ENCODE measurements at regions not wholly inside any gene's neighbourhood (a gene's known extent, or its start where the extent isn't known, plus 50 kb on each side); places are given as distances from the start of the nearest gene placed in this dataset.
"Not testable (repeated sequence)": the region's sequence is repeated elsewhere in the genome, so short reads cannot be mapped to it uniquely, and the experiment has no call there.

DNA sequence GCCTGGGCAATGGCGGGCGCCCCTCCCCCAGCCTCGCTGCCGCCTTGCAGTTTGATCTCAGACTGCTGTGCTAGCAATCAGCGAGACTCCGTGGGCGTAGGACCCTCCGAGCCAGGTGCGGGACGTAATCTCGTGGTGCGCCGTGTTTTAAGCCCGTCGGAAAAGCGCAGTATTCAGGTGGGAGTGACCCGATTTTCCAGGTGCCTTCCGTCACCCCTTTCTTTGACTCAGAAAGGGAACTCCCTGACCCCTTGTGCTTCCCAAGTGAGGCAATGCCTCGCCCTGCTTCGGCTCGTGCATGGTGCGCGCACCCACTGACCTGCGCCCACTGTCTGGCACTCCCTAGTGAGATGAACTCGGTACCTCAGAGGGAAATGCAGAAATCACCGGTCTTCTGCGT lies 815.9 kb upstream of the ARRDC3 start:
- DNase-seq; intact Hi-C loops (cut with DNase I): not testable (repeated sequence)

DNA sequence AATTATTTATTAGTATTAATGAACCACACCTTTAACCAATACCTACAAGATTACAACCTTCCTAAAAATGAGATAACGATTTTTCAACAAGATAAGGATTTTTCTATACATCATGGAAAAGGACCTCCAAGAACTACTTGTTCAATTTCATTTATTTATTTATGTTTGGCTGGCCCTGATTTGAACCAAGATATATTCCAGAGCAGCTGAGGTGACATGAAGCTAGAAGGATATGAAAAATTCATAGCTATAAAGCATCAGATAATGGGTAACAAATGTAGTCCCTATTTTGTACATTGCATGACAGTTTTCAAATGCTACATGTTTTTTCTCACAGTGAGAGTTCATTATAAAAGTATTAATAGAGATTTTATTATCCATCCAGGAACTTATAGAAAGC lies 798.5 kb upstream of the ARRDC3 start:
- intact Hi-C loops (cut with DNase I) = no loop called here
- no peak for DNase-seq

DNA sequence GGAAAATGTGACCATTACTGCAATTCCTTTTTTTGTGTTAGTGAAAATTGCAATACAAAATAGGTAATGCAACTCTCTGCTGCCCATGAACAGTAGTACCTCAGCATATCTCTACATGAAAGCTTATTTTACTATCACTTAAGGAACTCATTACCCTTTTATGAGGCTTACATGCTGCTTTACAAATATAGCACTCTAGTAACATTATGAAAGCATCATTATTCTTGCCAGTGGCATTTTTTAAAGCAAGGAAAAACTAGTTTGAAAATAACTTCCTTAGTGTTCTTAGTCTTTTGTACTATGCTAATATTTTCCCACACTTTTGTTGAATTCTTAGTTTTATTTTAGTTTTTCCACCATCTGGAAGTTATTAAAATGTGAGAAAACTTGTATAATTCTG lies 797.3 kb upstream of the ARRDC3 start:
- DNase-seq = no peak
- intact Hi-C loops (cut with DNase I) = no loop called here

DNA sequence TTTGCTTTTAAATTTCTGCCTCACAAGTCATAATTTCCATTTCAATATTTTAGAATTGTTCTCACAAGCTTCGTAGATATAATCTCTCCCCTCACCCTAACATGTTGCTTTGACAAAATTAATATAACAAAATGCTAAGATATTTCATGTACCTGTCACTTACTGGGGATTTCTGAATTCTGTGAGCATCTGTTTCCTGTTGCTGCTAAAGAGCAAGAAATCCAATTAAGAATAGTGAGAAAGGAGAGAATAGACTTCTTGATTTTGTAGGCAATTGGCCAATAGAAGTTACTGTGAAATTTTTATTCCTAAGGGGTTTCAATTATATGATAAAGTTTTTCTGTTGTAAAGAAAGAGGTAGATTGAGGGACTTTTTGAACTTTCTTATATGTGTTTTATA lies 796.5 kb upstream of the ARRDC3 start:
- intact Hi-C loops (cut with DNase I) = no loop called here
- no peak for DNase-seq

DNA sequence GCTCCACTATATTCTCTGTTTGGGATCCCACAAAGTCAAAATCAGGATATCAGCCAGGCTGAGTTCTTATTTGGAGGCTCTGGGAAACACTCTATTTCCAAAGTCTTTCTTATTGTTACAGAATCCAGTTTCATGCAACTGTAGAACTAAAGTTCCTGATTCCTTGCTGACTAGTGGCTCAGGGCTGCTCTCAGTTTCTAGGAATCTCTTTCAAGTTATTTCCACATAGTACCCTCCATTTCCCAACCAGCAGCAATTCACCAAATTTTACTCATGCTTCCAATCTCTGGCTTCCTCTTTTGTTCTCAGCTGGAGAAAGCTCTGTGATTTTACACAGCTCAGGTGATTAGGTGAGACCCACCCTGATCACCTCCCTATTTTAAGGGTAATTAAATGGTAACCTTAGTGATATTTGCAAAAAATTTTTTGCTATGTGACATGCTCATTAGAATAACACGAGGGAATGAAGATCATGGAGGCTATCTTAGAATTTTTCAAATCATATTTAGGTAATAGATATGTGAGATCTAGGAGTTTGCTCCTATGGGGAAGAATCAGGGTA lies 794.9 kb upstream of the ARRDC3 start:
- DNase-seq = no peak
- intact Hi-C loops (cut with DNase I) = no loop called here

DNA sequence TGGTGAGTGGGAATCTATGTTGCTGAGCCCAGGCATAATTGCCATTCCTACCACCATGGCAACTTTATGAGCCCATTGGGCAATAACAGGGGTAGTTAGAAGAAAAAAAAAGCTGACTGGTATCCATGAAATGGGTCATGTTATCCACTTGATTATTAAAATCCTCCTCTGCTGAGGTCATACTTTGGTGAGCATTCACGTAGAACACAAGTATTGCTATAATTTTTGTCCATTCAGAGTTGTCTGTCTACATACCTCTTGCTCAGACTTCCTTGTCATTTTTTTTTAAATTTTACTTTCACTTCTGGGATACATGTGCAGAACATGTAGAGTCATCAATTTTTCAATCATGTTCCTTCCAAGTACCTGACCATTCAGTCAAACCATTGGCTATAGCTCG lies 780.8 kb upstream of the ARRDC3 start:
- intact Hi-C loops (cut with DNase I) = no loop called here
- DNase-seq = no peak

DNA sequence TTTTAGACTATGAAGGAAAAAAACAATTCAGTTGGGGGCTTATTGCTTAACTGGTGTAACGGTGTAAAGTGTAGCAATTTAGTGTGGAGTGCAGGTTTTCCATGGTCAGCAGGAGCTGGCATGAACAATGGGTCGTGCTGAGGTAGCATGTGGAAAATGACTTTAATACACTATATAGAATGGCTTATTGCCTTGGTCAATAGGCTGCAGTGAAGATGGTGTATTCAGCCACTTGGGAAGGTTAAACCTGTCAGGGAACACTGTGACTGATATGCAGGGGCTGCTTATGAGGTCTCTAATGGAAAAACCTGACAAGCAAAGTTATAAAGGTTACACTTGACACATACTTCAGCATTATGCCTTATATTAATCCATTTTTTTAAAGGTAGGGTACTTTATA lies 764.7 kb upstream of the ARRDC3 start:
- intact Hi-C loops (cut with DNase I) = no loop called here
- DNase-seq = no peak

DNA sequence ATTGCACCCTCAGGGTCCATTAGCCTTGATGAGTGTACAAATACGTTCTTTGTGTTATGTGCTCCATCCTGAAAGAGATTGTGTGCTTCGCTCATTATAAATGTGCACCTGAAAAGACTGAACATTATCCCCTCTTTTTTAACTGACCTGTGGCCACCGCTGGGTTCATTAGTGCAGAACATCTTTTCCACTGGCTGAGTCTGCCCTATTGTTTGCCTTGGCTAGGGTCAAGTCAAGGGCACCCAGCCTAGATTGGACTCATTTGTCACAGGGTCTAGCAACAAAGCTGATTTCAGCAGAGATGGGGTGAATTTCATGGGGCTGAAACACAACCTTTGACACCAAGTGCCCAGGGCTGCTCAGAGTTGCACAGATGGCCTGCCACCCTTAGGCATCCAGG lies 764.1 kb upstream of the ARRDC3 start:
- intact Hi-C loops (cut with DNase I) = no loop called here

DNA sequence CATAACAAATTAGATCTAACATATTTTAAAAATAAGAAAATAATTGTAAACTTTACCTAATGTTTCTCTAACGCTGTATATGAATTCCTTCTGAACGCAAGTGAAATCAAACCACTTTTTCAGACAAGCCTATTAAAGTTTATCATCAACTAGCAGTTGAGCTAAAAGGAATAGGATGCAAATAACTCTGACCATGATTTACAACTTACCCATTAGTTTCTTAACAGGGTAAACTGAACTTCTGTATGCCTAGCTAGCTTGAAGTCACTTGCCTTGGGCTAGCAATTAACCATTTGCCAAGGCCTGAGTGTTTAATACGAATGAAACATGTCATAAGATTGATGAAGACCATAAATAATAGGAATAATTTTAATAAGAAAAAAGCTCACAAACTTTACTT lies 762.7 kb upstream of the ARRDC3 start:
- no peak for DNase-seq
- intact Hi-C loops (cut with DNase I) = no loop called here

More for the DNA sequence above, 764.1 kb upstream of the ARRDC3 start:
- no peak for DNase-seq

DNA sequence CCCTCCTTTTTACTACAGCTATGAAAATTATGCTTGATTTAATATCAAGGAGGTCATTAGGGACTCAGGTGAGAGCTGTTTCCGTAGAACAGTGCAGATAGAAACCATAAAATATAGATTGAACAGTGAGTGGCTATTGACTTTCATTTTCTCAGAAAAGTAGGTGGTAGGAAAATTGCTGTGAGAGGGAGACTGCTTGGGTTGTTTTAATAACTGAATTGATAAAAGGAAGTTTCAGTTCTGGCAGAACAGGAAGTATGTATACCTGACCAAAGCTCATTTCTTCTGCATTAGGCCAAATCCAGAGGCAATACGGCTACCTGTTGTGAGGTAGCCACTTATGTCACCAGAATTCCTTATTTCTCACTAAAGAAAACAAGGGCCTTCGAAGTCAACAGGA lies 761.7 kb upstream of the ARRDC3 start:
- intact Hi-C loops (cut with DNase I) = no loop called here
- DNase-seq = no peak

DNA sequence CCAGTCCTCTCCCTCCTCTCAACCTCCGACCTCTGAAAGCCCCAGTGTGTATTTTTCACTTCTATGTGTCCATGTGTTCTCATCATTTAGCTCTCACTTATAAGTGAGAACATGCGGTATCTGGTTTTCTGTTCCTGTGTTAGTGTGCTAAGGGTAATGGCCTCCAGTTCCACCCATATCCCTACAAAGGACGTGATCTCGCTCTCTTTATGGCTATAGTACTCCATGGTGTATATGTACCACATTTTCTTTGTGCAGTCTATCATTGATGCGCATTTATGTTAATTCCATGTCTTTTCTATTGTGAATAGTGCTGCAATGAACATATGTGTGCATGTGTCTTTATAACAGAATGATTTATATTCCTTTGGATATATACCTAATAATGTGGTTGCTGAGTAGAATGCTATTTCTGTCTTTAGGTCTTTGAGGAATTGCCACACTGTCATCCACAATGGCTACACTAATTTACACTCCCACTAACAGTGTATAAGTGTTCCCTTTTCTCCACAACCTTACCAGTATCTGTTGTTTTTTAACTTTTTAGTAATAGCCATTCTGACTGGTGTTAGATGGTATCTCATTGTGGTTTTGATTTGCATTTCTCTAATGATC lies 749.3 kb upstream of the ARRDC3 start:
- intact Hi-C loops (cut with DNase I); DNase-seq: not testable (repeated sequence)

DNA sequence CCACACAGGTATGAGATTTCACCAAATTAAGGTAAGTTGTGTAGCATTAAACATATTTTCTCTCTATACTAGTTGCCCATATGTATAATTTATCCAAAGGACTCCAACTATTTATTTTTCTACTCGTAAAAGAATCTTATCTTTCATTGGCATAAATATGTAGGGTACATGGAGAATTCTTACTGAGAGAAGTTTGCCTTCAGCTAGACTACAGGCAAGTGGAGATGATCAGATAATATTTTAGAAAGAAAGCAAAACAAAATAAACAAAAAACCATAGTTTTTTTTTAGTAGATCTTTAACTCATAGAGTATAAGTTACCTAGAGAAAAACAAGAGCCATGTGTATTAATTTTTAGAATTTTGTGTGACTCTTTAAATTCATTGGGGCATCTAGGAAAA lies 743.1 kb upstream of the ARRDC3 start:
- no peak for DNase-seq
- intact Hi-C loops (cut with DNase I) = no loop called here

DNA sequence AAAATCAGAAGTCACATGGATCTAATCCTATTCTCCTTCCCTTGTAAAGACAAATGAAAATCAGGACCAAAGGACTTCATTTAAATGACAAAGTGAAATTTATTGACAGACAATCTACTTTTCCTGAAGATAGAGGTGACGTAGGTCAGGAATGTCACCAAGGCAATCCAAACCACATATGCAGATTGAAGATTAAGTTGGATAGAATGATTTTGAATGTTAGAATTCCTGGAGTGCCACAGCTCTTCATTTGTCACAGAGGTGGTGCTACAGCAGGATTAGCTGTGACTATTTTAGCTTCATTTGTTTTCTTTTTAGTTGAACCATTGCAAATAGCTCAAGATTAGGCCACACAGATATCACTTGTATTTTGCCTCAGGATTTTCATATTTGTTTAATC lies 736.0 kb upstream of the ARRDC3 start:
- no peak for DNase-seq
- intact Hi-C loops (cut with DNase I) = no loop called here

DNA sequence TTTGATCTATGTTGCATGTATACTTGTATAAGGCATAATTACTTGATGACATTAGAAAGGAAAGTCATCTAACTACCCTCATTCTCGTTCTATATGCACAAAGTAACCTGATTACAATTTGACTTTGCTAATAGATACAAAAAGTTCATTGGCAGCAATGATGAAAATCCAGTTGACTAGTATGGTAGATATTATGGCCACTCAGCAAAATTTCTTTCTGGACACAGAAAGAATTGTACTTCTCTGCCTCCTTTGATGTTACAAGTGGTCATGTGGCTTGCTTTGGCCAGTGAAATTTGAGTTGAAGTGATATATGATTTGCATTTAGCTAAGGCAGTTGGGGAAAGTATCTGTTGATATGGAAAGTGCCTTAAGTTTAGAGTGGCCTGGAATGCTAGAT lies 723.7 kb upstream of the ARRDC3 start:
- DNase-seq = no peak
- intact Hi-C loops (cut with DNase I) = no loop called here

DNA sequence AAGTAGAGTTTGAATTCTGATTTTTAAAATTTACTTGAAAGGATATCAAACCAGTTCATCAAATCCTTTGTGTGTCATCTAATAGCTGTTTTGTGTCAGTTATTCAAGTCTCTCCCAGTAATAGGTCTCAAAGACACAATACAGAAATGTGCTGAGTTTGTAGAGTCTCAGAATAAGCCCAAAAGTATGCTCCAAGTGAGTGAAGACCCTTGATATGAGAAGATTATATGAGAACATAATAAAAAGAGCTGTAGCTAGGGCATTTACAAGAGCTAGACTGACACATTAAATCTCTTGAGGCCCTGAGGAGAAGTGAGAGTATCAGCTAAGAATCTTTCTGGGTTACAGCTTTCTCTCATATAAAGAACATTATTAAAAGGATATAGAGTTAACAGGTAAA lies 721.0 kb upstream of the ARRDC3 start:
- no peak for DNase-seq
- intact Hi-C loops (cut with DNase I) = no loop called here

DNA sequence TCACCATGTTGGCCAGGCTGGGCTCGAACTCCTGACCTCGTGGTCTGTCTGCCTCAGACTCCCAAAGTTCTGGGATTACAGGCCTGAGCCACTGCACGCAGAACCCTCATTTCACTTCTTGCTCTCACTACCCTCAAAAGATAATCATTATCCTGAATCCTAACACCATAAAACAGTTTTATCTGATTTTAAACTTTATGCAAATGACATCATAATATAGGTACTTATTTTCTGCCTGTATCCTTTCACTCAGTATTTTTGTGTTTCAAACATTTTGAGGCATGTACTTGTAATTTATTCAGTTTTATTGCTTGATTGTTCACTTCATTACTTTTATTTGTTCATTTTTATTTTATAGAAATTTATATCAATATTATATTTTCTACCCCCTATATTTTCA lies 719.2 kb upstream of the ARRDC3 start:
- DNase-seq = no peak
- intact Hi-C loops (cut with DNase I) = no loop called here

DNA sequence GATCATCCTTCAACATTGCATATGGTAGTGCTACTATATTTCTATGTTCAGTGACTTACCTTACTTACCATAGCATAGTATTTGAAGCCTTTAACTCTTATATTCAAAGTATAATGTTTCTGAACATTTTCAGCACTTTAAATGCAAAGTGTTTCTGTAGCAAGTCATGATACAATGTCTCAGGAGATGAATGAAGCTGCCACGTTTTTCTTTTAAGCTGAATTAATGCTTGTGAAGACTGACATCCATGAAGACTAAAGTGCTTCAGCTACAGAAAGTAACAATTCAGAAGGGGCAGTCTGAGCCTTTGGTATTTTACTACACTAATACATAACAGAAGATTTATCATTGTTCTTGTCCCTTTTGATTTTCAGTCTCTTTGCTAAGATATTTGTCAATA lies 709.1 kb upstream of the ARRDC3 start:
- intact Hi-C loops (cut with DNase I) = no loop called here
- no peak for DNase-seq

DNA sequence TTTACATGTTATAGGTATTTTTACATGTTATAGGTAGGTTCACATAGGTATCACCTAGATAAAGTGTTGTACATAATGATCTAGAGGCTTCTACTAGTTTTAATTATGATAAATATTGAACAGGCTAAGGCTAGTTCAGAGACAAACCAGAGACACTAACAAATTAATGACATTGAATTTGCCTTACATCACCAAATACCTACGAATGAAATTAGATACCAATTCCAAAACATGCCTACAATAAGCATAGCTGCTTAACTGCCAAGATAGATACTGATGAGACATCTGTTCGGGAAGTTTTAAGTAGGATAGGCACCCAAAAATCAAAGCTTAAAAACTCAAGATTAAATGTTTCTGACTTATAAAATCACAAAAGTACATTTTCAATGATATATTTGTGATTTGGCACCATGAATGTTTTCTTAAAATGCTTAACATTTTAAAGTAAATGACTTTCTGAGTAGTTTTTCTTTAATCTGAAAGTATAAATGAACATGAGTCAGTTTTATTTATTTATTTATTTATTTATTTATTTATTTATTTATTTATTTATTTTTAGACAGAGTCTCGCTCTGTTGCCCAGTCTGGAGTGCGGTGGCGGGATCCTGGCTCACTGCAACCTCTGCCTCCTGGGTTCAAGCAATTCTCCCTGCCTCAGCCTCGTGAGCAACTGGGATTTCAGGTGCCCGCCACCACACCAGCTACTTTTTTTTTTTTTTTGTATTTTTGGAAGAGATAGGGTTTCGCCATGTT lies 703.1 kb upstream of the ARRDC3 start:
- intact Hi-C loops (cut with DNase I) = no loop called here
- no peak for DNase-seq

DNA sequence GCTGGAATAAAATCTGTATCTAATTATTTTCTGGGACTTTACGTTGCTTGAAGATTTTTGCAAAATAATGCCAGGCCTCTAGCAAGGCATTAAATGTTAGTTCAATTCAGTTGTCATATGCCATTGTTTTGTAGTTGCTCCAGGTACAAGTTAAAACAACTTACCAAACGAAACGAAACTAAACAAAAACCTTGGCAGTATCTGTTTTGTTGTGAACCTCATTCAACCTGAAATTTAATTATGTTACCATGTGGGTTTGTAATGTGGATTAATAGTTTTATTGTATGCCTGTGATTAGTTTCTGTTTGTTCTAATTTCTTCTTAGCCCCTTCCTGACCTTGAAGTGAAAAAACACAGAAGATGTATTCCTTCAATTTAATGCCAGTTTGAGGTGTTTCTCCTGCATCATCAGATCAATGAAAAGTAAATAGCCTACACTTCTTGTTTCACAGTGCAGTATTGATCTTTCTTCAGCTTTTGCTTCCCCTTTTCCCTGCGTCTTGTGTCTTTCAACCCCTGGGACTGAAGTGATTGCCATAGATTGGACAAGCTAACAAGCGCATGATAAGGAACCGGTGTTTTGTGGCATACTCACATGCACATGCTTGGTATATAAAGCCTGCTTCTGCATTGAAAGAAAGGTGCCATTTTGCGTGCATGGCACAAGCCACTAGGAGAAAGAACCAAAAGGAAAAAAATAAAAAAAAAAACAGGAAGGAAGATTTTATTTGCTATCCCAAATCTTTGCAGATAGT lies 699.0 kb upstream of the ARRDC3 start:
- no peak for DNase-seq
- intact Hi-C loops (cut with DNase I) = no loop called here

DNA sequence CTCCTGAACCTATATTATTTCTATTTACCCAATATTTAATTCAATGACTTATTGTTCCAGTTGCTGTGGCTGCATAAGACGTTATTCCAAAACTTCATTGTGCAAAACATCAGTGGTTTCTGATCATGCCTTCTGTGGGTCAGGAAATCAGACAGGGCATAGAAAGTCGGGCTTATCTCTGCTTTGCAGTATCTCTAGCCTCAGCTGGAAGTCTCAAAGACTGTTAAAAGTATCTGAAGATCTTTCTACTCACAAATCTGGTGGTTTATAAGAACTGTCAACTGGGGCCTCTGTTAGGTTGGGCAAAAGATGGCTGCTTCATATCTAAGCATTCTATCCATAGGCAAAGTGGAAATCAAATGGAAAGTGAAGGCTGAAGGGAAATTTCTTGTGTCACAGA lies 687.7 kb upstream of the ARRDC3 start:
- intact Hi-C loops (cut with DNase I) = no loop called here

More for the DNA sequence above, 687.7 kb upstream of the ARRDC3 start:
- DNase-seq = no peak
